Muscle of leg (tissue), 3 donors: ENCODE measurements at regions not wholly inside any gene's neighbourhood (a gene's known extent, or its start where the extent isn't known, plus 50 kb on each side); places are given as distances from the start of the nearest gene placed in this dataset.
"Not testable (repeated sequence)": the region's sequence is repeated elsewhere in the genome, so short reads cannot be mapped to it uniquely, and the experiment has no call there.

Experiments
- DNase-seq: peaks from one replicate; pipeline ENCODE4 v3.0.0; 2013
- H3K27ac ChIP-seq: one replicate; pipeline ENCODE4 v1.5.1; 2013; ENCODE audit warnings: mild to moderate bottlenecking, low read length, control low read depth
- H3K27me3 ChIP-seq: one replicate; pipeline ENCODE4 v1.6.1; 2013; ENCODE audit warnings: low read length; ENCODE audit not compliant: control insufficient read depth, insufficient read depth
- H3K36me3 ChIP-seq: one replicate; pipeline ENCODE4 v1.6.1; 2013; ENCODE audit warnings: low read length; ENCODE audit not compliant: control insufficient read depth, insufficient read depth
- H3K4me1 ChIP-seq: one replicate; pipeline ENCODE4 v1.6.1; 2013; ENCODE audit warnings: low read length; ENCODE audit not compliant: control insufficient read depth, insufficient read depth
- H3K4me3 ChIP-seq: one replicate; pipeline ENCODE4 v1.5.1; 2013; ENCODE audit warnings: low read length, control low read depth
- H3K9me3 ChIP-seq: replicated peaks from 2 replicates; pipeline ENCODE4 v1.6.1; 2013; ENCODE audit warnings: low read depth, low read length; ENCODE audit not compliant: control insufficient read depth
- WGBS: methylation state at CpG from one replicate; pipeline ENCODE4 v1.1.5; 2013; ENCODE audit warnings: missing lambda C conversion rate; ENCODE audit not compliant: insufficient coverage; 5-methylcytosine and 5-hydroxymethylcytosine counted together

DNA sequence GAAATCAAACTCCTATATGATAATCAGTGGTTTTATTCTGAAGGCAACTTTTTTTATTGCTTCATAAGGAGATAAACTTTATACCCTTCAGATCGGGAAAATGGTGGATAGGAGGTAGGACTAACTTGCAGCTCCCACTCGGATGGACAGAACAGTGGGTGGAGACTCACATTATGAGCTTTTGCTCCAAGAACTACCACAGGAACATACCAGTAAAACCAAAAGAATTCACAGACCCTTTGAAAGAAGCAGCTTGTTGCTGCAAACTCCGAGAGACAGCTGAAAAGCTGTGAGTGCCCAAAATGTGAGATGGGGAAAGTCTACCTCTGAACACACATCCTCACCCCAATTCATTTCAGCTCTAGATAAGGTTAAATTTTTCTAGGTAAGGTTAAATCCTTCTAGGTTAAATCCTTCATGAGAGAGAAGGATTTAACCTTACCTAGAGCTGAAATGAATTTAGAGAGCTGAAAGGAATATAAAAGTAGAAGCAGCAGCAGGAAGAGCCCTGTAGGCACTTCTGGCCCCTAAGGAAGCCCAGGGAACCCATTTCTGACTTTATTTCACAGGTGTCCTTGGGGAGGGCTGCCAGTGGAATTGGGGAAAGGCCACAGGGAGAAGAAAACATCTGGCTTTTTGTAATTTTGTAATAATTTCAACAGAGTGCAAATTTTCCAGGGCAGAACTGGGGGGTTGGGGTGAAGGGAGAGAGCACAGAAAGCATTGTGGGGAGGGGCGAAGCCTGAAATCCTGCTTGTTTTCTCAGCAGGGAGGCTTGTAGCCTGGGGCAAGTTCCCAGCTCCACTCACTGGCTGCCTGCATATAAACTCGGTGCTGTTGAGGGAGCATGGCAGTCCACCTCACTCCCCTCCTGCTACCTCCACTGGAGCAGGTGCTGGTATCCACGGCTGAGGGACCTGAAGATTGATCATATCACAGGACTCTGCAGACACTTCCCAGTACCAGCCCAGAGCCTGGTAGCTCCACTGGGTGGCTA lies 65.9 kb upstream of the HCRTR2 start:
- DNase-seq: no peak
- no peak overlapping the region for H3K4me3 ChIP-seq
- peaks cover 3% of the 10 kb centered on the region for H3K9me3 ChIP-seq
- no peak overlapping the region for H3K27ac ChIP-seq
- WGBS: 33% methylated on average over 1 of the region's 6 CpGs
- H3K4me1 ChIP-seq: no peaks in the 10 kb centered on the region
- no peaks in the 10 kb centered on the region for H3K27me3 ChIP-seq
- H3K36me3 ChIP-seq: no peaks in the 10 kb centered on the region

DNA sequence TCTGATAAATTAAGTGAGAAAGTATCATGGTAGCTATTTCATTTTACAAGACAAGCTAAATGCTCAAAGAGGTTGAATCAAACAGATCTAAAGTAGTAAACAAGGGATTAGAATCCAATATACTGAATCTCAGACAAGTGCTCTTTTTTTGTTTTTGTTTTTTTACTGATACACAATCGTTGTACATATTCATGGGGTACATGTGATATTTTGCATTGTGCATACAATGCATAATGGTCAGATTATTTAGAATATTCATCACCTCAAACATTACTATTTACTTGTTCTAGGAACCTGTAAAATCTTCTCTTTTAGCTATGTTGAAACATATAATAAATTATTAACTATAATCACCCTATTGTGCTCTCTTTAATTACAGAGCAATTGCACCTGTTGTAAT lies 57.0 kb upstream of the HCRTR2 start:
- no peaks in the 10 kb centered on the region for H3K36me3 ChIP-seq
- H3K4me1 ChIP-seq: no peaks in the 10 kb centered on the region
- no peak overlapping the region for H3K4me3 ChIP-seq
- no peak for DNase-seq
- no CpG with 5 or more reads among the region's 1 CpG for WGBS
- H3K27me3 ChIP-seq: no peaks in the 10 kb centered on the region
- H3K9me3 ChIP-seq: peaks cover 3% of the 10 kb centered on the region
- H3K27ac ChIP-seq: no peak overlapping the region

GRCh38 chr6:55124241-55124640 lies 50.1 kb upstream of the HCRTR2 start:
- WGBS: 100% methylated on average over 1 of the region's 2 CpGs
- H3K27me3 ChIP-seq, H3K4me3 ChIP-seq, H3K9me3 ChIP-seq, H3K36me3 ChIP-seq, H3K27ac ChIP-seq, H3K4me1 ChIP-seq, DNase-seq: not testable (repeated sequence)
